Mononuclear cell (primary cell): ENCODE measurements at regions not wholly inside any gene's neighbourhood (a gene's known extent, or its start where the extent isn't known, plus 50 kb on each side); places are given as distances from the start of the nearest gene placed in this dataset.

Experiments
- H3K27me3 ChIP-seq: 2 replicates; pipeline ENCODE4 v1.6.0; 2011; ENCODE audit warnings: low read length, control low read depth; ENCODE audit not compliant: insufficient read depth
- H3K4me1 ChIP-seq: 2 replicates; pipeline ENCODE4 v1.5.1; 2011; ENCODE audit warnings: mild to moderate bottlenecking, low read length, control low read depth; ENCODE audit not compliant: insufficient read depth
- H3K4me3 ChIP-seq: 2 replicates; pipeline ENCODE4 v1.5.1; 2011; ENCODE audit warnings: mild to moderate bottlenecking, low read length, moderate library complexity
- H3K9me3 ChIP-seq: 2 replicates; pipeline ENCODE4 v1.5.1; 2011; ENCODE audit warnings: low read depth, mild to moderate bottlenecking, control low read depth, low read length

DNA sequence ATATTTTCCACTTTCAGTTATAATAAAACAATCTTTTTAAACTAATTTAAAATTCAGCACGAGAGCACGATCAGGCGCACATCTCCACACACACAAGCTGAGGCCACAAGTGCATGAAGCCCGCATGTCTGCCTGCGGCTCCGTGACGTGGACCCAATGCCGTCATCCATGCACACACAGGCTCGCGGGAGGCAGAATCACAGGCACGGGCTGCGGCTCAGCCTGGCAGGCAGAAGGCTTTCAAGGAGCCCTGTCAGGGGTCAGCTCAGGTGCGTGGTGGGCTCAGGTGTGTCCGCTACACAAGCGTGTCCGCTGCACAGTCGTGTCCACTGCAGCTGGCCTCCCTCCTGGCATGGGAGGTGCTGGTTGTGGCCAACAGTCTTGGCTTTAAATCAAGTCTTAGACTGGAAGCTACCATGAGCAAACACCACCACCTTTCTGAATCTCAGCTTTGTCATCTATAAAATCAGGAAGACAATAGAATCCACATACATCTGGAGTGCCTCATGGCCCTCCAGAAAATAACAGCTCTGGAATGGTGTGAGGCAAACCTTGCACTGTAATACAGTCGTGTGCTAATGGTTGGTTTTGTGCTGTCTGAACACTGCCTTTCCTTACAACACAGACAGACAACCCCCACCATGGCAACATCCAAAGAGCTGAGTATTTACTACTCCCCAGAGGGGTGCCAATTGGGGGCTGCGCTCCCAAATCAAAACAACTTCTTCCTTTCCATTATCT, 210.1 kb downstream of the NDUFA10 start:
- Histone ChIP-seq H3K9me3 (no peaks in the 10 kb centered on the region), H3K4me3 (no peak overlapping the region), H3K27me3 (no peaks in the 10 kb centered on the region), H3K4me1 (no peaks in the 10 kb centered on the region)

GRCh38 chr2:239814116-239814860, 210.9 kb downstream of the NDUFA10 start:
- H3K9me3 ChIP-seq: no peaks in the 10 kb centered on the region
- H3K4me1 ChIP-seq: no peaks in the 10 kb centered on the region
- H3K4me3 ChIP-seq: no peak overlapping the region
- no peaks in the 10 kb centered on the region for H3K27me3 ChIP-seq

DNA sequence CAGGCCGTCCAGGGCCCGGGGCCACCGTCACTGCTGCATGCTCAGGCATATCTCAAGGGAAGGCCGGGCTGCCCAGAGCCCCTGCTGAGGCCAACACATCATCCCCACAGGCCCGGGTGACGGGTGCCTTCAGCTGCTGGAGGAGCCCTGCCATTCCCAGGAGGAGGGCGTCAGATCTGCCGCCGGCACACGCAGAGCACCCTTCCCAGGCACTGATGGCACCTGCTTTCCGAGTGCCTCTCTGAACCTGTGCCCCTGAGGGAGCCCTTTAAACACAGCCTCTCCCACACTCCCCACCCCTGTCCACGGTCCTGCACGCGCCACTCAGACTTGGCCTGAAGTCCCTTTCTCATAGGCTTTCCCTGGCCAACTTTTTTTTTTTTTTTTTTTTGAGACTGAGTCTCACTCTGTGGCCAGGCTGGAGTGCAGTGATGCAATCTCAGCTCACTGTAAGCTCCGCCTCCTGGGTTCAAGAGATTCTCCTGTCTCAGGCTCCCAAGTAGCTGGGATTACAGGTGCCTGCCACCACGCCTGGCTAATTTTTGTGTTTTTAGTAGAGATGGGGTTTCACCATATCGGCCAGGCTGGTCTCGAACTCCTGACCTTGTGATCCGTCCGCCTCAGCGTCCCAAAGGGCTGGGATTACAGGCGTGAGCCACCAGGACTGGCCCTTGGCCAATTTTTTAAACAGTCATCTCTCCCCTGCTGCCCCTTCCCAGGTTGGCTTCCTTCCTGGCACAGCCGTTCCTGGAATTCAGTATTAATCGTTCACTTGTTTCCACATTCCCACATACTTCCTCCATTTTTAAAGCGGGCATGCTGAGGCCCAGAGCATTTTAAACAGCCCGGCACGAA, 211.7 kb downstream of the NDUFA10 start:
- no peaks in the 10 kb centered on the region for H3K27me3 ChIP-seq
- H3K9me3 ChIP-seq: no peaks in the 10 kb centered on the region
- H3K4me1 ChIP-seq: no peaks in the 10 kb centered on the region

DNA sequence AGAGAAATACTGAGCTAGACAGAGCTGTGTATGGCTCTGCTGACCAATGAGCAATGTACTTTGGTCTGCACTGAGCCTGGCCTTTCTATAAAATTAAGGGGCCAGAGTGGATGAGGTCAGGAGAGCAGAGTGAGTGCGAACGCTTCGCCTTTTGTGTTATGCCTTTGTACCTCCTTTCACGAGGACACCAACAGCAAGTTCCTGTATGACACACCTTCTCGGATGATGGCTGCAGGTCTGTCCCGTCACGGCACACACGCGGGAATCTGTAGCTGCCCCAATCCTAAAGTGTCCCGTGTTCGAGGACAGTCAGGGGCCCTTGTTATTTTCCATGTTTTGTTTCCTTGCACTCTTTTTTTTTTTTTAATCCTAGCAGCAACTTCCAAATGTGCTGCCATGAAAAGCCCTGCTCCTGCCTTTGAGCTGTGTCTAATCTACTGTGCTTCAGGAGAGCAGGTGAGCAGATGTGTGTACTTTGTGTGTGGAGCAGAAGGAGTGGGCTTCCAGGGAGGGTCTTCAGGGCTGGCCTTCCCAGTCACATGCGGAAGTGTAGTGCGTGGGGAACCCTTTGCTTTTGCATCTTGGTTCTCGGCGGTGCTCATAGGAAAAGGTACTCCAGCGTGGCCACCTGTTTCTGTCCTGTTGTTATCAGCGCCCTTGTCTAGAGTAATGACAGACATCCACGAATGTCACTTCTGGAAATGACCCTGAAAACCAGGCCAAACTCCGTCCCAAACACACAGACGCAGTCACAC, 213.2 kb downstream of the NDUFA10 start:
- Histone ChIP-seq H3K9me3 (no peaks in the 10 kb centered on the region), H3K4me3 (no peak overlapping the region), H3K4me1 (no peaks in the 10 kb centered on the region), H3K27me3 (no peaks in the 10 kb centered on the region)

More for the DNA sequence above, 211.7 kb downstream of the NDUFA10 start:
- no peak overlapping the region for H3K4me3 ChIP-seq

DNA sequence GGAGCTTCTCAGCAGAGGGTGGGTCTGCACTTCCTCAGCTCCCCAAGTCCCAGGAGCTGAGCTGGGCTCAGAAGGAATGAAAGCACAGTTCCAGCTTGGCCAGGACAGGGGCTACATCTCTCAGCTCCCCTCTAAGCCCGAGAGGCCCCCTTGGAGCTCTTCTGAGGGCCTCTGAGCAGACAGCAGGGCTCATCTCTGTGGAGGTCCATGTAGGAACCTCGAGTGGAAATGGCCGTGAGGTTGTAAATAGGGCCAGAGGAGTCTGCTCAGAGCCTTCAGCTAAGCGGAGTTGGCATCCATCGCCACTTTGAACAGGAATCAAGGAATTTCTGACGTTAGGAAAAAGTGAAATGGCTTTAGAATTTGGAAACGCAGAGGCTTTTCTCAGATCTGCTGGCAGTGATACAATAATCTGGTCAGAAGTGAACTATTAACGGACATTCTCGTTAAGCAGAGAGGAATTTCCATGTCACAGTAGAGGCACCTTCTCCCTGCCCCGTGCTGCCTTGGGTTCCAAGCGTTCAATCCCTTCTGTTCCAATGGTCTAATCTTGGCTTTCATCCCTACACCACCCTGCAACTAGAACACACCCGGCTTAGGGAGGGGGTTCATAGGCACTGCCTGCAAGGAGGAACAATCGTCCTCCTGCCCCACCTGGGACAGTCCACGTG, 213.9 kb downstream of the NDUFA10 start:
- no peaks in the 10 kb centered on the region for H3K4me1 ChIP-seq
- H3K4me3 ChIP-seq: no peak overlapping the region
- H3K27me3 ChIP-seq: no peaks in the 10 kb centered on the region
- no peaks in the 10 kb centered on the region for H3K9me3 ChIP-seq

DNA sequence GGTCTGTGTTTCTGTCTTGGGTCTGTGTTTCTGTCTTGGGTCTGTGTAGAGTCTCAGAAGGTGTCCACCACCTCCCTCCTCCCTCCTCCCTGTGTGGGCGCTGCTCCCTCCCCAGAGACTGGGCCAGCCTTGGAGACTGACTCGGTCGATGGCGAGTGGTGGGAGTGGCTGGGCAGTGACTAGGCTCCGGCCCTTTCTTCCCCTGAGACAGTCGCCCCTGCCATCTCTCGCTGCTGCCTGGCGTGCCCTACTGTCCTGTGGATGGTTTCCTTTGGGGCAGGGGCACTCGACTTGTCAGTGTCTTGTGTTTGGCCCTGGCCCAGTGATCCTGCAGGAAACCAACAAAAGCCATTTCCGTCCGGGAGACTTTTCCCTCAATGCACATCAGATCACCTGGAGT, 215.8 kb downstream of the NDUFA10 start:
- Histone ChIP-seq H3K9me3 (no peaks in the 10 kb centered on the region), H3K4me3 (no peak overlapping the region), H3K27me3 (no peaks in the 10 kb centered on the region), H3K4me1 (no peaks in the 10 kb centered on the region)

- Histone ChIP-seq H3K9me3 (no peaks in the 10 kb centered on the region), H3K27me3 (no peaks in the 10 kb centered on the region), H3K4me3 (no peak overlapping the region), H3K4me1 (no peaks in the 10 kb centered on the region)
Measured at GRCh38 chr2:239807568-239807967, 217.6 kb downstream of the NDUFA10 start.

GRCh38 chr2:239806758-239807434, 218.2 kb downstream of the NDUFA10 start:
- Histone ChIP-seq H3K27me3 (no peaks in the 10 kb centered on the region), H3K4me3 (no peak overlapping the region), H3K4me1 (no peaks in the 10 kb centered on the region), H3K9me3 (no peaks in the 10 kb centered on the region)

DNA sequence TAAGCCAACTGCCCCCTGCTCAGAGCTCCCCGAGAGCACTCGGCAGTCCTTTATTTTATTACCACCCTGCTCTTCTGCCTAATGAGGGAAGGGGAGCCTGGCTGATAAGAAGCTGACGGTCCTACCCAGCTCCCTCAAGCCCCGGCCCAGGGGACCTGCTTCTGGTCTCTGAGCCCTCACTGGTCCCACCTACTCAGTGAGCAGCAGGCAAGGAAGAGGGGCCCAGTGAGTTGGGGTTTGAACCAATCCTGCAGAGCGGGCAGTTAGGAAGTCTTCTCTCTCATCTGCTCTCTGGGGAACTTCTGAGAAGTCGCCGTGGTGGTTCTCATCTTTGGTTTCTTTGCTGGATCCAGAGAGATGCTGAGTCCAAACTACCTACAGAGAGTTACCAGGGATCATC, 218.9 kb downstream of the NDUFA10 start:
- Histone ChIP-seq H3K27me3 (no peaks in the 10 kb centered on the region), H3K4me1 (no peaks in the 10 kb centered on the region), H3K4me3 (no peak overlapping the region), H3K9me3 (no peaks in the 10 kb centered on the region)

DNA sequence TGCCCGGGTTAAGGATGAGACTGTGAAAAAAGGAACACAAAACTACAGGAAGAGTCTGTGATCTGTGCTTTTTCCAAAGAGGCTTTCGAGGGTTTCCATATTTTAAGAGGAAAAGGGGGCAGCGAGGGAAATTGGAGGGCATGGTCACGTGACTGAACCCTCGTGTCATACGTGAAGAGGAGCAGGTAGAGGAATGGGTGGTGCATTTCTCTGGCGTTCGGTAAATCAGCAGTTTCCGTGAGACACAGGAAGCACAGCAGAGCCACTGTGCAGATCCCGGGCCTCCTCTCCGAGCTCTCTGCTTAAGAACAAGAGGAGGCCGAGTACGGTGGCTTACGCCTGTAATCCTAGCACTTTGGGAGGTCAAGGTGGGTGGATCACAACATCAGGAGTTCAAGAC, 219.7 kb downstream of the NDUFA10 start:
- no peak overlapping the region for H3K4me3 ChIP-seq
- no peaks in the 10 kb centered on the region for H3K9me3 ChIP-seq
- no peaks in the 10 kb centered on the region for H3K27me3 ChIP-seq
- H3K4me1 ChIP-seq: no peaks in the 10 kb centered on the region

GRCh38 chr2:239805043-239805329, 220.2 kb downstream of the NDUFA10 start:
- H3K4me1 ChIP-seq: no peaks in the 10 kb centered on the region
- H3K27me3 ChIP-seq: no peaks in the 10 kb centered on the region
- no peak overlapping the region for H3K4me3 ChIP-seq
- H3K9me3 ChIP-seq: no peaks in the 10 kb centered on the region

GRCh38 chr2:239804161-239805042, 220.7 kb downstream of the NDUFA10 start:
- no peaks in the 10 kb centered on the region for H3K9me3 ChIP-seq
- no peaks in the 10 kb centered on the region for H3K27me3 ChIP-seq
- no peaks in the 10 kb centered on the region for H3K4me1 ChIP-seq
- no peak overlapping the region for H3K4me3 ChIP-seq

- Histone ChIP-seq H3K9me3 (no peaks in the 10 kb centered on the region), H3K4me1 (no peaks in the 10 kb centered on the region), H3K27me3 (no peaks in the 10 kb centered on the region)
Measured at GRCh38 chr2:239803766-239804115, 221.4 kb downstream of the NDUFA10 start.

More at GRCh38 chr2:239803766-239804115, 221.4 kb downstream of the NDUFA10 start:
- no peak overlapping the region for H3K4me3 ChIP-seq
